GM19452 (cell line): ENCODE measurements at regions not wholly inside any gene's neighbourhood (a gene's known extent, or its start where the extent isn't known, plus 50 kb on each side); places are given as distances from the start of the nearest gene placed in this dataset.

Experiments
- ATAC-seq: cut with Tn5 transposase; IDR thresholded peaks from one replicate; pipeline ENCODE4 v1.9.1; 2021; ENCODE audit not compliant: unreplicated experiment

DNA sequence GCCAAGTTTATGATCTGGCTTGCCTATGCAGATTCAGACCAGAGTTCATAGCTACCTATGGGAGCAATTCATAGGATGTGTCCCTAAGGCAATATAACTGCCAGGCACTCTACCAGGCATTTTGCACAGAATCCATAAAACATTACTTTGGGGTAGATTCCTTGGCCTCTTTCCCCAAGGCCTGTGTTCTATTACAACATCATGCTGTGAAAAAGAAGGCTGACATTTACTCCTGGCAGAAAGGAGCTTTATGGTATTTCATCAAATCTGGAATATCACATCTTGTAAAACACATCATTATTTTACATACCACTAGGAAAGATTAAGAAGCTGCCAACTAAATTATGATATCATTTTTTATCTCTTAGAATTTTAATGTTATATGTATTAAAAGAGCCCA lies 287.0 kb upstream of the MARCKS start:
- ATAC-seq: no peak

GRCh38 chr6:113570641-113571040 lies 286.5 kb upstream of the MARCKS start:
- ATAC-seq: no peak

- no peak for ATAC-seq
These were observed 283.0 kb upstream of the MARCKS start for GRCh38 chr6:113574147-113574546.

DNA sequence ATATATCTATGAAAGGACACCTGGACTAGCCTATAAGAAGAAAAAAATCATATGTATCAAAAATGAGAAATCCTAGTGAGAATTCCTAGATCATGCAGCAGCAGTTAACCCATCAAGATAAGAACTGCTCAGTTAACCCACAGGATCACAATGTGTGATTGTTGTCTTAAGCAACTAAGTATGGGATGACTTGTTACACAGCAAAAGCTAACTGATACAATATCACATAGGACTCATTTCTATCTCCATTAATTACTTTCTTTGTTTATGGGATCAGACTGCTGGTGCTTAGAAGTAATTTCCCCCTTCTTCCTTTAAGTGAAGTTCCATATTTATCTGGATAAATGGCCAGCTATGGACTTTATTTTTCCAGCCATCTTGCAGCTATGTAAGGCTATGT lies 280.8 kb upstream of the MARCKS start:
- no peak for ATAC-seq

GRCh38 chr6:113578691-113579090 lies 278.5 kb upstream of the MARCKS start:
- ATAC-seq: no peak

GRCh38 chr6:113584767-113585166 lies 272.4 kb upstream of the MARCKS start:
- ATAC-seq: no peak

DNA sequence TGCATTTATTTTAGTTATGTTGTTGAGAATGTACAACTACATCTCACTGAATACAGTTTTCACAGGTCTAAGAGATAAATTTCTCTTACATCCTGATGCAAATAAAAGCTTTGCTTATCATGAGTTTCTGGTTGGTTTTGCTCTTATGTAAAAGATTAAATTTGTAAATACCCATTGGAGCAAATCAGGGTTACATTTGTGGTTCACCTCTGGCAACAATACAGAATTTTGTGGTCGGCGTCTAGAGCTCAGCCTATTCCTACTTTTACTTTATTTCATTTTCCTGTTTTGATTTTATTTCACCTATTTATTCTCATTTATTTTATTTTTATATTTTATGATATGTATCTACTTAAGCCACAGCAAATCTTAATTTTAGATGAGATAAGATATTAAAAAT lies 271.9 kb upstream of the MARCKS start:
- no peak for ATAC-seq

GRCh38 chr6:113586413-113587077 lies 270.6 kb upstream of the MARCKS start:
- no peak for ATAC-seq

DNA sequence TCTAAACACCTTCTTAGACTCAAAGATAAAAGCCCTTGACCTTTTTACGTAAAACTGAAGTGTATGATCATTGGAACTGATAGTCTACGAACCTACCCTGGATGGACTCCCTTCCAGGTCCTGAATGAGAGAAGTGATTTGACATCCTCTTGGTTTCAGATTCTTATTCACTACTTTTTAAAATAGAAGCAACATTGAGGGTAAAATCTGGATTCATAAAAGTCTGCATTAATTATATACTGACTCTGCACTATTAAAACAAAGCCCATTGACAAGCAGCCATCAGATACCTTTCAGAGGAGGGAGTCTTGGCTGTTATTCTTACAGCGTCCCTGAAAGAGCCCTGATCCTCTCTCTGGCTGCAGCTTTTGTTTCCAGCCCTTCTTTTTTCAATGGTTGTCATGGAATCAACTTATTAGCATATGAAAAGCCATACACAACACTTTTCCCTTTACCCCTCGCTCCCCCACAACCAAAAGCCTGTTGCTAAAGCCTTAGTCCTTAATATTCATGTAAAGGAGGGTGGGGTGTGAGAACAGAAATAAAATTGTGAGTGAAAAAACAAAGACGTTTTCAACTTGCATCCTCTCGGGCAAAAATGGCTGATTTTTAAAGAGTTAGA lies 270.0 kb upstream of the MARCKS start:
- no peak for ATAC-seq

- no peak for ATAC-seq
These were observed 268.5 kb upstream of the MARCKS start for GRCh38 chr6:113588646-113589045.

- ATAC-seq: no peak
These were observed 265.0 kb upstream of the MARCKS start for GRCh38 chr6:113591896-113592827.

DNA sequence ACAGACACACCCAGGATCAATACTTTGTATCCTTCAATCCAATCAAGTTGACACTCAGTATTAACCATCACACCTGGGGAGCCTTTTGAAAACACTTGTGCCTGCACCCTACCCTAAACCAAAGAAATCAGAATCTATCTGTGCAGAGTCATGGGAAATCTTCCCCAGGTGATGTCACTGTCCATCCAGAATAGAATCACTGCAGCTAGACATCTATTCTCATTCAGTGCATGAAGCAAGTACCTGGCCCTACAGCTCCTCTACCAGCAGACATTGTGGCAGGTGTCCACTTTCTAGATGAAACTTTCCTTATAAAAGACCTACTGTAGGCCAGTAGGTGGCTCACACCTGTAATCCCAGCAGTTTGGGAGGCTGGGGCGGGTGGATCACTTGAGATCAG lies 262.4 kb upstream of the MARCKS start:
- ATAC-seq: no peak

- ATAC-seq: no peak
These were observed 261.2 kb upstream of the MARCKS start for GRCh38 chr6:113595911-113596376.

DNA sequence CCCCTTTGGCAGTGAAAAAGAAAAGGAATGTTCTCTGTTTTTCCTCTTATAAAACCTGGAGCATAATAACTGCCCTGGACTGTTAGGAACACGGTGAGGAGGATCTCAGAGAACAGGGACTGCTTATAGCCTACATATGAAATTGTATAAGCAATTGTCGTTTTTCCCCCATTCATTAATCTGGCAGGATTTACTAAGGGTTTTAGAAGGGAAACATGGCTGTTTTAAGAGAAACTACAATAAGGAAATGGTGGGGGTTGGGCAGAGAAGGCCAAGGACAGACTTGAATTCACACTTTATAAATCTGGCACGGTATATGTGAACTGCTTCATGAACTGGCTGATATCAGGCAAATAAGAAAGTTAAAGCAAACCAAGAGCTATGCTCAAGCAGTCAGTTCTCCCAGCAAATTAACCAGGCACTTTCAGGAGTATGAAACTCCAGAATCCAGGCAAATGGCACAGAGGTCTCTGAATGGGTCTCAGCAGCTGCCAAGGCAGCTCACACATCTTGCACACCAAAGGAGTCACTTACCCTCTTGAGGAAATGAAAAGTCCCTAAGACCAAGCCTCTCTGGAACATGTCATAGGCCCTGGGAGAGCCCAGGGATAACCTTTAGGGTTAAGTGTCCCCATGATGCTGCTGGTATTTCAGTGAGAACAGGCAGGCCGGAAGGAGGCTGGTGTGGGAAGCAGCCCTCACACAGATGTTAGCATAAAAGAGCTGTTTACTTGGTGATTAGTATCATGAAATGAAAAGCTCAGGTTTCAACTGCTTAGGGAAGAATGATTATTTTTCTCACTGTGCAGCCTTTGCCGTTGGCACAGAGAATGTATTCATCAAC lies 260.5 kb upstream of the MARCKS start:
- ATAC-seq: no peak

GRCh38 chr6:113597231-113597583 lies 259.9 kb upstream of the MARCKS start:
- no peak for ATAC-seq

- ATAC-seq: no peak
These were observed 258.4 kb upstream of the MARCKS start for GRCh38 chr6:113598786-113599185.

DNA sequence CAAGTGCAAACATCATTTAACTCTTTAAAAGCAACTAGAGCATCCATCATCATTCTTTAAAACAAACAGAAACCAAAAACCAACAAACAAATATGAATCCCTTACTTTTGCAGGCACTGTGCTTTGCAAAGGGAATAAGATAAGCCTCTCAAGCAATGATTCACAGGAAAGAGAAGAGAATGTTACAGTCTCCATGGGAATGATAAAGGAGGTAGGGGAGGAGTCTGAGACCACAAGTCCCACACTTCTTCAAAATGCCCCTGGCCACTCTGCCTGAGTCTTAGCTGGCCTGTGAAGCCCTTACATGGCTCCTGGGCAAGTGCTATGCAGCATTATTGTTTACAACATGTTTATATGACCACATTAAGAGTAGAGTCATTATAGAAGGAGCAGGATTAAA lies 257.7 kb upstream of the MARCKS start:
- no peak for ATAC-seq

DNA sequence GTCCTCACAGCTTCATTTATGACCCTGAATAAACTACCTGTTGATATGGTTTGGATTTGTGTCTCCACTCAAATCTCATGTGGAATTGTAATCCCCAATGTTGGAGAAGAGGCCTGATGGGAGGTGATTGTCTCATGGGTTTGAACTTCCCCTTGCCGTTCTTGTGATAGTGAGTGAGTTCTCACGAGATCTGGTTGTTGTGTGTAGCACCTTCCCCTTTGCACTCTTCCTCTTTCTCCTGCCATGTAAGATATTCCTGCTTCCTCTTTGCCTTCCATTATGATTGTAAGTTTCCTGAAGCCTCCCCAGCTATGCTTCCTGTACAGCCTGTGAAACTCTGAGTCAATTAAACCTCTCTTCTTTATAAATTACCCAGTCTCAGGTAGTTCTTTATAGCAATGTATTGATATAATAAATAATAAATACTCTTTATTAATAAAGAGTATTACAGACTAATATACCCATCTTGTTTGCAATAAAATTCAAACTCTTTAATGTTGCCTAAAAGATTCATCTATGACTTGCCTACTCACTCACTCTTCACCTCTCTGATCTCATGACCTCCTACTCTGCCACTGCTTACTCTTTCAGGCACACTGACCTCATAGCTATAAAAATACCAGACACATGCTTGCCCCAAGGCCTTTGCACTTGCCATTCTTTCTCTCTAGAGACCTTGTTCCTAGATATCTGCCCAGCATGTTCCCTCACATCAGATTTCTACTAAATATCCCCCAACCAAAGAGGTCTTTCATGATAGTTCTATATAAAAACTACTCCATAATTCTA lies 256.4 kb upstream of the MARCKS start:
- no peak for ATAC-seq

DNA sequence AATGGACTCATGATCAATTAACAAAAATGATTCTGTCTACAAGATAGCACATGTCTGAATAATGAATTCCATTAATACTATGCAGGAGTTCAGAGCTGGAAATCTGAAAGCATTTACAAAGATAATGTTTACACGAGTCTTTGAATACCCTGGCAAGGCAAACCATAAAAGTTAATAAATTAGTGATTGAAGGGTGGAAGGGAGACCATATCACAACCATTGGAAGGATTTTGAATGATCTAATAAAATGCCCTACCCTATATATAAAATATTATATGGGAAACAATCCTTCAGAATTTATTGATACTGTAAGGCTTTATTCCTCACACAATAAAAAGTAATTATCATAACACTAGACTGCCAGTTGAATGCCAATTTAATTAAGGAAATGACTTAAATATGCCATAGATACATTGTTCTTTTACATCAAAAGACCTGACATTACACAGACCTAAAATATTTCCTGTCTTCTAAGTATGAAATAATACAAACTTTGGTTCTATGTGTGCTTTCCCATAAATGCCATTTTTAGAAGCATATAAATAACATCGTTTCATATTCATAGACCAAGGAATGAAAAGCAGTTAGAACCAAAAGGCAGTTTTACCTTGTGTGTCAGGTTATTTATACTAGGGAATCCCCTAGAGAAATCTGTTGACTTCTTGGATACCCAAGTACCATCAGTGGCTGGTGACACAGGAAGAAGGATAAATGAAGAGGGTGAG lies 249.2 kb upstream of the MARCKS start:
- no peak for ATAC-seq
